ENCODE measurements at regions not wholly inside any gene's neighbourhood (a gene's known extent, or its start where the extent isn't known, plus 50 kb on each side); places are given as distances from the start of the nearest gene placed in this dataset.
"Not testable (repeated sequence)": the region's sequence is repeated elsewhere in the genome, so short reads cannot be mapped to it uniquely, and the experiment has no call there.

- H3K4me3 ChIP-seq (ENCODE audit: low read depth, low read length) = no peak overlapping the region
- H3K27ac ChIP-seq (ENCODE audit: low read depth, low read length) = no peak overlapping the region
- no peaks in the 10 kb centered on the region for H3K36me3 ChIP-seq (ENCODE audit: insufficient read depth, low read length)
- no peak overlapping the region for H2AFZ ChIP-seq (ENCODE audit: low read length, unreplicated experiment)
- no peaks in the 10 kb centered on the region for H3K79me2 ChIP-seq (ENCODE audit: control insufficient read depth, insufficient read depth, low read length, unreplicated experiment)
- H3K4me1 ChIP-seq (ENCODE audit: control insufficient read depth, insufficient read depth, low read length, unreplicated experiment) = no peaks in the 10 kb centered on the region
- H3K27me3 ChIP-seq (ENCODE audit: insufficient read depth, low read length) = no peaks in the 10 kb centered on the region
Observed at GRCh38 chr1:245062741-245063305, 92.0 kb upstream of the KIF26B start.

GRCh38 chr1:245061808-245062207 lies 93.0 kb upstream of the KIF26B start:
- not testable (repeated sequence) for H3K36me3 ChIP-seq (ENCODE audit: insufficient read depth, low read length); H2AFZ ChIP-seq (ENCODE audit: low read length, unreplicated experiment); H3K4me1 ChIP-seq (ENCODE audit: control insufficient read depth, insufficient read depth, low read length, unreplicated experiment); H3K79me2 ChIP-seq (ENCODE audit: control insufficient read depth, insufficient read depth, low read length, unreplicated experiment); H3K27me3 ChIP-seq (ENCODE audit: insufficient read depth, low read length); H3K4me3 ChIP-seq (ENCODE audit: low read depth, low read length); H3K27ac ChIP-seq (ENCODE audit: low read depth, low read length)

GRCh38 chr1:245060684-245061374 lies 94.0 kb upstream of the KIF26B start:
- no peak overlapping the region for H3K4me3 ChIP-seq (ENCODE audit: low read depth, low read length)
- no peaks in the 10 kb centered on the region for H3K4me1 ChIP-seq (ENCODE audit: control insufficient read depth, insufficient read depth, low read length, unreplicated experiment)
- H3K27me3 ChIP-seq (ENCODE audit: insufficient read depth, low read length) = no peaks in the 10 kb centered on the region
- H3K79me2 ChIP-seq (ENCODE audit: control insufficient read depth, insufficient read depth, low read length, unreplicated experiment) = no peaks in the 10 kb centered on the region
- no peak overlapping the region for H2AFZ ChIP-seq (ENCODE audit: low read length, unreplicated experiment)
- no peak overlapping the region for H3K27ac ChIP-seq (ENCODE audit: low read depth, low read length)
- H3K36me3 ChIP-seq (ENCODE audit: insufficient read depth, low read length) = no peaks in the 10 kb centered on the region

DNA sequence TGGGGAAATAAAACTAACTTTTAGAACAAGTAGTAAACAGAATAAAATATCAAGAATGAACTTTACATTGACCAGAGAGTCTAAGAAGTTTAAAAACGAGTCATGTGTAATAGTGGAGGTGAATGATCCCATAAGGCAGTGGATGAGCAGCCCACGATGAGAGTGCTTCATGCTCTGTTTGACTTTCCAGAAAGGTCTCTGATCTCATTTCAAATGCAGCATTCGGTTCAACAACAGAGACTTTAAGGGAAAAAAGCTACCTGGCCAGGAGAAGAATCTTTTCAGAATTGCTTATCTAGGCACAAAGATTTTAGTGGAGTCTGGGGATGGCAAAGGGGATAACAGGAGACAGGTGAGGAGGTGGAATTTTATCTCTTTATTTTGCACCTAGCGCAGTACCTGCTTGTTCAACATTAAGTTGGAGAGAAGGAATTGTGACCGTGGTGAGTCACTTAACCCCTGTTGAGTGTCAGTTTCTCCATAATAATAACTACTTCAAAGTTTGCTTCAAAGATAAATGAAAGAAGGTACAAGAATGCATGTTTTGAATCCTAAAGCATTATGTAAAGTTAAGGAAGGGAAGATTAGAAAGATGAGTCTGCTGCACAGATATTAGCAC lies 94.9 kb upstream of the KIF26B start:
- Histone ChIP-seq H3K27ac (ENCODE audit: low read depth, low read length) (no peak overlapping the region), H3K4me1 (ENCODE audit: control insufficient read depth, insufficient read depth, low read length, unreplicated experiment) (no peaks in the 10 kb centered on the region), H3K4me3 (ENCODE audit: low read depth, low read length) (no peak overlapping the region), H3K27me3 (ENCODE audit: insufficient read depth, low read length) (no peaks in the 10 kb centered on the region), H2AFZ (ENCODE audit: low read length, unreplicated experiment) (no peak overlapping the region), H3K79me2 (ENCODE audit: control insufficient read depth, insufficient read depth, low read length, unreplicated experiment) (no peaks in the 10 kb centered on the region), H3K36me3 (ENCODE audit: insufficient read depth, low read length) (no peaks in the 10 kb centered on the region)

DNA sequence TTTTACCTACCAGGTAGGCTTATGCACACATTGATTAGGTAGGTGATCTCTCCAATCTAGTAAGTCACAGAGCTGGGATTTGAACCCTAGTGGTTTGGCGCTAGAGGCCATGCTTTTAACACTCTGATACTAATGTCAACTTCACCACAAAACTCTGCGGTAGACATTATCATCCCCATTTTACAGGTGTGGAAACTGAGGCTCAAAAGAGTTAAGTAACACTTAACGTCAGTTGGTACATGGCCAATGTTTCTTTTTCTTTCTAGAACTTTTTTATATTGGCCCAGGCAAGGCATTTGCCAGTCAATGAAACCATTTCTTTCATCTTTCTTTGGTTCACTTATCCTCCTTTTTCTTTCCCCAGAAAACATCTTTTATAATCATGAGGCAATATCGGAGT lies 95.9 kb upstream of the KIF26B start:
- Histone ChIP-seq H3K27me3 (ENCODE audit: insufficient read depth, low read length) (no peaks in the 10 kb centered on the region), H3K36me3 (ENCODE audit: insufficient read depth, low read length) (no peaks in the 10 kb centered on the region), H3K27ac (ENCODE audit: low read depth, low read length) (no peak overlapping the region), H3K4me1 (ENCODE audit: control insufficient read depth, insufficient read depth, low read length, unreplicated experiment) (no peaks in the 10 kb centered on the region), H3K4me3 (ENCODE audit: low read depth, low read length) (no peak overlapping the region), H3K79me2 (ENCODE audit: control insufficient read depth, insufficient read depth, low read length, unreplicated experiment) (no peaks in the 10 kb centered on the region), H2AFZ (ENCODE audit: low read length, unreplicated experiment) (no peak overlapping the region)

- no peaks in the 10 kb centered on the region for H3K27me3 ChIP-seq (ENCODE audit: insufficient read depth, low read length)
- no peak overlapping the region for H2AFZ ChIP-seq (ENCODE audit: low read length, unreplicated experiment)
- no peaks in the 10 kb centered on the region for H3K79me2 ChIP-seq (ENCODE audit: control insufficient read depth, insufficient read depth, low read length, unreplicated experiment)
- no peaks in the 10 kb centered on the region for H3K4me1 ChIP-seq (ENCODE audit: control insufficient read depth, insufficient read depth, low read length, unreplicated experiment)
- no peak overlapping the region for H3K27ac ChIP-seq (ENCODE audit: low read depth, low read length)
- no peak overlapping the region for H3K4me3 ChIP-seq (ENCODE audit: low read depth, low read length)
- no peaks in the 10 kb centered on the region for H3K36me3 ChIP-seq (ENCODE audit: insufficient read depth, low read length)
Observed at GRCh38 chr1:245058436-245058835, 96.3 kb upstream of the KIF26B start.

- no peaks in the 10 kb centered on the region for H3K79me2 ChIP-seq (ENCODE audit: control insufficient read depth, insufficient read depth, low read length, unreplicated experiment)
- no peak overlapping the region for H3K4me3 ChIP-seq (ENCODE audit: low read depth, low read length)
- no peaks in the 10 kb centered on the region for H3K36me3 ChIP-seq (ENCODE audit: insufficient read depth, low read length)
- no peak overlapping the region for H2AFZ ChIP-seq (ENCODE audit: low read length, unreplicated experiment)
- no peaks in the 10 kb centered on the region for H3K27me3 ChIP-seq (ENCODE audit: insufficient read depth, low read length)
- no peaks in the 10 kb centered on the region for H3K4me1 ChIP-seq (ENCODE audit: control insufficient read depth, insufficient read depth, low read length, unreplicated experiment)
- H3K27ac ChIP-seq (ENCODE audit: low read depth, low read length) = no peak overlapping the region
Observed at GRCh38 chr1:245056913-245057312, 97.9 kb upstream of the KIF26B start.

GRCh38 chr1:245056296-245056695 lies 98.5 kb upstream of the KIF26B start:
- H3K36me3 ChIP-seq (ENCODE audit: insufficient read depth, low read length); H3K4me3 ChIP-seq (ENCODE audit: low read depth, low read length); H3K4me1 ChIP-seq (ENCODE audit: control insufficient read depth, insufficient read depth, low read length, unreplicated experiment); H2AFZ ChIP-seq (ENCODE audit: low read length, unreplicated experiment); H3K27me3 ChIP-seq (ENCODE audit: insufficient read depth, low read length); H3K27ac ChIP-seq (ENCODE audit: low read depth, low read length); H3K79me2 ChIP-seq (ENCODE audit: control insufficient read depth, insufficient read depth, low read length, unreplicated experiment): not testable (repeated sequence)

DNA sequence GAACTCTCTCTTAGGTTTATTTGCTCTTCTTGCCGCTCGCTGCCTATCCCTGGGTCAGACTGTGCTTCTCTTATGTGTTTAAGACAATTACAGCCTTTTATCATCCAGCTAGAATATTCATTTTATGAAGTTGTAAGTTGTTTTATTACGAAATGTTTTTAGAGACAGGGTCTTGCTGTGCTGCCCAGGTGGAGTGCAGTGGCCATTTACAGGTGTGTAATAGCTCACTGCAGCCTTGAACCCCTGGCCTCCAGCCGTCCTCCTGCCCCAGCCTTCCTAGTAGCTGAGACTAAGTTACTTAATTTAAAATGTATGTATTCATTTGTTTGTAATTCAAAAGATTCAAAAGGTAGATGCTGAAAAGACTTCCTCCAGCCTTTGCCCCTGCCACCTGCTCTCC lies 99.0 kb upstream of the KIF26B start:
- no peaks in the 10 kb centered on the region for H3K27me3 ChIP-seq (ENCODE audit: insufficient read depth, low read length)
- H3K27ac ChIP-seq (ENCODE audit: low read depth, low read length) = no peak overlapping the region
- H3K79me2 ChIP-seq (ENCODE audit: control insufficient read depth, insufficient read depth, low read length, unreplicated experiment) = no peaks in the 10 kb centered on the region
- H2AFZ ChIP-seq (ENCODE audit: low read length, unreplicated experiment) = no peak overlapping the region
- no peaks in the 10 kb centered on the region for H3K36me3 ChIP-seq (ENCODE audit: insufficient read depth, low read length)
- H3K4me1 ChIP-seq (ENCODE audit: control insufficient read depth, insufficient read depth, low read length, unreplicated experiment) = no peaks in the 10 kb centered on the region
- no peak overlapping the region for H3K4me3 ChIP-seq (ENCODE audit: low read depth, low read length)

DNA sequence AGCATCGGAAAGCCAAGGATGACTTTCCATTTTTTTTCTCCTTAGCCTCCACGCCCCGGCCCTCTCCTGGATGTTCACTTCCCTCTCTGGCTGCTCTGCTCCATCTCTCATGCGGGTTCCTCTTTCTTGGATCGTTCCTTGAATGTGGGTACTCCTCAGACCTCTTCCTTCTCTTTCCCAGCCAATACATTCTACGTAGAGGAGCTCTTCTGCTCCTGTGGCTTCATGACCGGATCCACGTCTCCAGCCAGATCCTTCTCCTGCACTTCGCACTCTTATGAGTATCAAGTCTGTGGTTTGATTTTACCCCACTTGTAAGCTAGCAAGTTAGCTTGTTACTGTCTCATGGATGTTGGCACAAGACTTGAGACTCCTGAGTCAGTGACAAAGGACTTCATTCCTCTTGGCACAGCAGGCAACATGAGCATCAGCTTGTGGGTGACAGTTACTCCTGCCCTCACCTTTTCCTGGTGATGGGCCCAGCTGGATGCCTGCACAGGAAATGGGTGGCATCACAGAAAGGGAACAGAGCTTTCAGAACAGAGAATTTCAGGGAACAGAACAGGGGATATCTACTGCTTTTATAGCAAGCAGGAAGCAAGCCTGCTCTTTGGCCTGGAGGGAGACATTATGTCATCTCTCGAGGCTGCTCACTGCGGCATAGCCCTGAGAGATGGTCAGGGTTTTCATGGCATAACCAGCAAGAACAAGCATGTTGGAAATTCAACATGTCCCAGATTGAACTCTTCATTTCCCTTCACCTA lies 100.1 kb upstream of the KIF26B start:
- H3K36me3 ChIP-seq (ENCODE audit: insufficient read depth, low read length) = no peaks in the 10 kb centered on the region
- H2AFZ ChIP-seq (ENCODE audit: low read length, unreplicated experiment) = no peak overlapping the region
- H3K4me1 ChIP-seq (ENCODE audit: control insufficient read depth, insufficient read depth, low read length, unreplicated experiment) = no peaks in the 10 kb centered on the region
- no peaks in the 10 kb centered on the region for H3K27me3 ChIP-seq (ENCODE audit: insufficient read depth, low read length)
- H3K4me3 ChIP-seq (ENCODE audit: low read depth, low read length) = no peak overlapping the region
- no peaks in the 10 kb centered on the region for H3K79me2 ChIP-seq (ENCODE audit: control insufficient read depth, insufficient read depth, low read length, unreplicated experiment)
- no peak overlapping the region for H3K27ac ChIP-seq (ENCODE audit: low read depth, low read length)

Data from ACC112 (cell line).